ENCODE measurements at regions not wholly inside any gene's neighbourhood (a gene's known extent, or its start where the extent isn't known, plus 50 kb on each side); places are given as distances from the start of the nearest gene placed in this dataset.

GRCh38 chr12:60112063-60112462 lies 516.2 kb downstream of the SLC16A7 start:
- H3K27ac Mint-ChIP-seq = no peak overlapping the region

GRCh38 chr12:60112763-60113162 lies 516.9 kb downstream of the SLC16A7 start:
- Mint-ChIP-seq H3K27me3 (ENCODE audit: low read depth, poor library complexity) (peaks cover 4% of the 10 kb centered on the region), H3K27ac (no peak overlapping the region), H3K9me3 (peaks cover 5% of the 10 kb centered on the region), H3K36me3 (ENCODE audit: low read depth) (no peaks in the 10 kb centered on the region), H3K4me3 (no peak overlapping the region), H3K4me1 (no peaks in the 10 kb centered on the region)
- no peak for DNase-seq
- no peak for TF ChIP-seq CTCF (IDR thresholded peaks at IDR 0.05)

More at GRCh38 chr12:60112063-60112462, 516.2 kb downstream of the SLC16A7 start:
- Mint-ChIP-seq H3K36me3 (ENCODE audit: low read depth) (no peaks in the 10 kb centered on the region), H3K4me3 (no peak overlapping the region), H3K27me3 (ENCODE audit: low read depth, poor library complexity) (peaks cover 4% of the 10 kb centered on the region), H3K4me1 (no peaks in the 10 kb centered on the region), H3K9me3 (peaks cover 5% of the 10 kb centered on the region)
- DNase-seq = no peak
- no peak for TF ChIP-seq CTCF (IDR thresholded peaks at IDR 0.05)

GRCh38 chr12:60114169-60114568 lies 518.3 kb downstream of the SLC16A7 start:
- no peak for DNase-seq
- no peak overlapping the region for H3K27ac Mint-ChIP-seq
- no peak overlapping the region for H3K4me3 Mint-ChIP-seq
- no peaks in the 10 kb centered on the region for H3K4me1 Mint-ChIP-seq
- no peaks in the 10 kb centered on the region for H3K36me3 Mint-ChIP-seq (ENCODE audit: low read depth)
- peaks cover 4% of the 10 kb centered on the region for H3K27me3 Mint-ChIP-seq (ENCODE audit: low read depth, poor library complexity)
- no peak for TF ChIP-seq CTCF (IDR thresholded peaks at IDR 0.05)
- peaks cover 5% of the 10 kb centered on the region for H3K9me3 Mint-ChIP-seq

GRCh38 chr12:60119327-60119726 lies 523.5 kb downstream of the SLC16A7 start:
- no peak for TF ChIP-seq CTCF (IDR thresholded peaks at IDR 0.05)
- no peak overlapping the region for H3K27ac Mint-ChIP-seq
- H3K4me1 Mint-ChIP-seq = no peaks in the 10 kb centered on the region
- DNase-seq = no peak
- no peaks in the 10 kb centered on the region for H3K36me3 Mint-ChIP-seq (ENCODE audit: low read depth)
- no peak overlapping the region for H3K4me3 Mint-ChIP-seq
- peaks cover 5% of the 10 kb centered on the region for H3K9me3 Mint-ChIP-seq
- H3K27me3 Mint-ChIP-seq (ENCODE audit: low read depth, poor library complexity) = peaks cover 4% of the 10 kb centered on the region

- H3K4me3 Mint-ChIP-seq = no peak overlapping the region
- no peak for TF ChIP-seq CTCF (IDR thresholded peaks at IDR 0.05)
- no peaks in the 10 kb centered on the region for H3K36me3 Mint-ChIP-seq (ENCODE audit: low read depth)
- no peaks in the 10 kb centered on the region for H3K4me1 Mint-ChIP-seq
- no peak overlapping the region for H3K27ac Mint-ChIP-seq
- H3K27me3 Mint-ChIP-seq (ENCODE audit: low read depth, poor library complexity) = peaks cover 4% of the 10 kb centered on the region
- no peak for DNase-seq
- H3K9me3 Mint-ChIP-seq = peaks cover 9% of the 10 kb centered on the region
Observed at GRCh38 chr12:60120199-60120598, 524.4 kb downstream of the SLC16A7 start.

GRCh38 chr12:60123557-60123956 lies 527.7 kb downstream of the SLC16A7 start:
- no peaks in the 10 kb centered on the region for H3K4me1 Mint-ChIP-seq
- no peak for TF ChIP-seq CTCF (IDR thresholded peaks at IDR 0.05)
- peaks cover 13% of the 10 kb centered on the region for H3K9me3 Mint-ChIP-seq
- DNase-seq = no peak
- H3K36me3 Mint-ChIP-seq (ENCODE audit: low read depth) = no peaks in the 10 kb centered on the region
- H3K4me3 Mint-ChIP-seq = no peak overlapping the region
- H3K27me3 Mint-ChIP-seq (ENCODE audit: low read depth, poor library complexity) = no peaks in the 10 kb centered on the region
- H3K27ac Mint-ChIP-seq = no peak overlapping the region

Data from nephron progenitor cell (in vitro differentiated cells).